ENCODE measurements at regions not wholly inside any gene's neighbourhood (a gene's known extent, or its start where the extent isn't known, plus 50 kb on each side); places are given as distances from the start of the nearest gene placed in this dataset.

DNA sequence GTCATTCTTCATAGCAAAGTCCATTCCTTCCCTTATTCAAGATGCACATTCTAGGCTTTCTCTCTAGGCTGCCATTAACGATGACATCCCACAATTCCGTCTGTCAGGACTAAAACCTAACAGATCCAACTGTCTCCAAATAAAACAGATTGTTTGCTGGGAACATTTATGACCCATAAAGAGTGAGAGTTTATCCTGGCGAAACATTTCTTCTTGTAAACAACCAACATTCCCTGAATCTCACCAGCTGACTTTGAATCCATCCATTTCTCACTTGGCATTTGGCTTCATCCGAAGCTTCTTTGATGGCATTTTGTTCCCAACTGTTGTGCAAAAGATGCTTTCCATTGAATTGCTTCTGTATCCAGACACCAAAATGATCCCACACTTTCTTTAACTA is 93.1 kb downstream of the OLIG3 start:
- no peak for TF ChIP-seq ZNF48 (tag by site-specific recombination; IDR thresholded peaks at IDR 0.05)
- no peak for TF ChIP-seq TCF7L2 (IDR thresholded peaks at IDR 0.05; ENCODE audit: borderline replicate concordance, low read depth, low read length)
- TF ChIP-seq ZNF394 (tag by site-specific recombination; IDR thresholded peaks at IDR 0.05; ENCODE audit: borderline replicate concordance): no peak
- TF ChIP-seq, protein P1, sequence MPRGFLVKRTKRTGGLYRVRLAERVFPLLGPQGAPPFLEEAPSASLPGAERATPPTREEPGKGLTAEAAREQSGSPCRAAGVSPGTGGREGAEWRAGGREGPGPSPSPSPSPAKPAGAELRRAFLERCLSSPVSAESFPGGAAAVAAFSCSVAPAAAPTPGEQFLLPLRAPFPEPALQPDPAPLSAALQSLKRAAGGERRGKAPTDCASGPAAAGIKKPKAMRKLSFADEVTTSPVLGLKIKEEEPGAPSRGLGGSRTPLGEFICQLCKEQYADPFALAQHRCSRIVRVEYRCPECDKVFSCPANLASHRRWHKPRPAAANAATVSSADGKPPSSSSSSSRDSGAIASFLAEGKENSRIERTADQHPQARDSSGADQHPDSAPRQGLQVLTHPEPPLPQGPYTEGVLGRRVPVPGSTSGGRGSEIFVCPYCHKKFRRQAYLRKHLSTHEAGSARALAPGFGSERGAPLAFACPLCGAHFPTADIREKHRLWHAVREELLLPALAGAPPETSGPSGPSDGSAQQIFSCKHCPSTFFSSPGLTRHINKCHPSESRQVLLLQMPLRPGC (tag by site-specific recombination; IDR thresholded peaks at IDR 0.05): no peak
- TF ChIP-seq ZNF433 (tag by site-specific recombination; IDR thresholded peaks at IDR 0.05; ENCODE audit: low read depth): no peak
- no peak for TF ChIP-seq ZBTB1 (tag by site-specific recombination; IDR thresholded peaks at IDR 0.05)
- TF ChIP-seq SALL2 (tag by site-specific recombination; IDR thresholded peaks at IDR 0.05; ENCODE audit: borderline replicate concordance): no peak
- no peak for TF ChIP-seq BCL11A (tag by site-specific recombination; IDR thresholded peaks at IDR 0.05; ENCODE audit: low read depth)
- TF ChIP-seq ZNF600 (tag by site-specific recombination; IDR thresholded peaks at IDR 0.05): no peak

DNA sequence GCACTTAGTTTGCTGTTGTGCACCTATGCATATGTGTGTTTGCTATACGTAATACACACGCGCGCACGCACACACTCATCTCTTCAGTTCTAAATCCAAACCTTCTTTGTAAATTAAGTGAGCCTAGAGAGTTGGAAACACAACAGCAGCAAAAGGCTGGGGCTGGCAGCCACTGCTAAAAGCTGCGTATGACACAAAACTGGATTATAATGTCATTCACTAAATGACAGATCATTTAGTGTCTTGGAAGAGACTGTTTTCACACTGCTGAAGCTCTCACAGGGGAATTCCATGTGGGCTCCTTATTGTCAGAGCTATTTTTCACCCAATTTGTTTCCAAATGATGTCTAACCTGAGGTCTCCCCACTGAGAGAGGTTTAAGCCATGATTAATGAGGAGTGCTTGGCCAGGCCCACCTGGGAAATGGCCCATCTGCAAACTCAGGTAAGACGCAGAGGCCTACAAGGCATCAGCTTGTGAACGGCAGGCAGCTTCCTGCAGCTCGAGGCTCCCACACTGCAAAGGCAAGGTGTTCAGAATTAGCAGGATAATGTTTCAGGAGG is 94.2 kb downstream of the OLIG3 start:
- Histone ChIP-seq H3K27ac (ENCODE audit: extremely low read depth, low read depth, low read length) (no peak overlapping the region), H3K4me3 (ENCODE audit: low read depth, low read length) (no peak overlapping the region), H3K9me3 (ENCODE audit: control insufficient read depth, insufficient read depth, low read depth, low read length) (no peaks in the 10 kb centered on the region), H3K36me3 (ENCODE audit: control insufficient read depth in 2 of 2, insufficient read depth in 1 of 2, low read length in 2 of 2) (no peaks in the 10 kb centered on the region), H3K4me1 (ENCODE audit: control insufficient read depth, insufficient read depth, low read length) (no peaks in the 10 kb centered on the region)
- ChIA-PET CTCF (interaction anchor here (1.3 kb wide), 1 partner anchor 15 kb away, joined by 3 read pairs; no protein-coding TSS in a partner anchor), POLR2A (no interaction called here)
- TF ChIP-seq ZNF132 (tag by site-specific recombination; IDR thresholded peaks at IDR 0.05; ENCODE audit: borderline replicate concordance) (no peak), KLF16 (tag by site-specific recombination; IDR thresholded peaks at IDR 0.05) (no peak)

More for the DNA sequence above, 93.1 kb downstream of the OLIG3 start:
- Histone ChIP-seq H3K4me3 (ENCODE audit: low read depth, low read length) (no peak overlapping the region), H3K27ac (ENCODE audit: extremely low read depth, low read depth, low read length) (no peak overlapping the region), H3K36me3 (ENCODE audit: control insufficient read depth in 2 of 2, insufficient read depth in 1 of 2, low read length in 2 of 2) (no peaks in the 10 kb centered on the region), H3K4me1 (ENCODE audit: control insufficient read depth, insufficient read depth, low read length) (no peaks in the 10 kb centered on the region), H3K9me3 (ENCODE audit: control insufficient read depth, insufficient read depth, low read depth, low read length) (no peaks in the 10 kb centered on the region)
- ChIA-PET CTCF (no interaction called here), POLR2A (no interaction called here)

GRCh38 chr6:137395316-137395715 is 98.9 kb downstream of the OLIG3 start:
- POLR2A ChIA-PET: no interaction called here
- H3K27ac ChIP-seq (ENCODE audit: extremely low read depth, low read depth, low read length): no peak overlapping the region
- no peaks in the 10 kb centered on the region for H3K4me1 ChIP-seq (ENCODE audit: control insufficient read depth, insufficient read depth, low read length)
- no peaks in the 10 kb centered on the region for H3K36me3 ChIP-seq (ENCODE audit: control insufficient read depth in 2 of 2, insufficient read depth in 1 of 2, low read length in 2 of 2)
- no peaks in the 10 kb centered on the region for H3K9me3 ChIP-seq (ENCODE audit: control insufficient read depth, insufficient read depth, low read depth, low read length)
- no peak for TF ChIP-seq ZNF274 (IDR thresholded peaks at IDR 0.05; ENCODE audit: low read length)
- TF ChIP-seq ZNF274 (tag by site-specific recombination; IDR thresholded peaks at IDR 0.05; ENCODE audit: borderline replicate concordance): no peak
- no peak for TF ChIP-seq ZNF561 (tag by site-specific recombination; IDR thresholded peaks at IDR 0.05; ENCODE audit: borderline replicate concordance)
- TF ChIP-seq ZFP69B (tag by site-specific recombination; IDR thresholded peaks at IDR 0.05): no peak
- TF ChIP-seq, protein P1 (tag by site-specific recombination; IDR thresholded peaks at IDR 0.05): no peak
- TF ChIP-seq ZNF133 (tag by site-specific recombination; IDR thresholded peaks at IDR 0.05): peak; percentile 92
- no peak overlapping the region for H3K4me3 ChIP-seq (ENCODE audit: low read depth, low read length)
- CTCF ChIA-PET: interaction anchor here (0.7 kb wide), 1 partner anchor 612 kb away, joined by 3 read pairs; no protein-coding TSS in a partner anchor
